Endothelial cell of umbilical vein (primary cell): ENCODE measurements at regions not wholly inside any gene's neighbourhood (a gene's known extent, or its start where the extent isn't known, plus 50 kb on each side); places are given as distances from the start of the nearest gene placed in this dataset.

ENCODE experiments used
- JUN ChIP-seq: IDR thresholded peaks from 2 replicates; pipeline ENCODE4 v1.6.1; 2011; ENCODE audit warnings: borderline replicate concordance, low read depth; ENCODE audit not compliant: insufficient read length, insufficient read depth
- POLR2A ChIP-seq: IDR thresholded peaks from 2 replicates; pipeline ENCODE4 v1.6.1; 2012; ENCODE audit warnings: low read depth, mild to moderate bottlenecking, control low read depth, low read length
- TF ChIP-seq, protein P1 (sequence below), 2 donors: IDR thresholded peaks; 1 replicate in 1 of 2; 2 replicates in 1 of 2; pipeline ENCODE4 v1.5.1; 2011; ENCODE audit warnings: low read length in 2 of 2, mild to moderate bottlenecking in 2 of 2, moderate library complexity in 2 of 2, control low read depth in 1 of 2, inconsistent platforms in 1 of 2, low read depth in 1 of 2; ENCODE audit not compliant: insufficient read depth in 1 of 2; ENCODE audit errors: extremely low read depth in 1 of 2

DNA sequence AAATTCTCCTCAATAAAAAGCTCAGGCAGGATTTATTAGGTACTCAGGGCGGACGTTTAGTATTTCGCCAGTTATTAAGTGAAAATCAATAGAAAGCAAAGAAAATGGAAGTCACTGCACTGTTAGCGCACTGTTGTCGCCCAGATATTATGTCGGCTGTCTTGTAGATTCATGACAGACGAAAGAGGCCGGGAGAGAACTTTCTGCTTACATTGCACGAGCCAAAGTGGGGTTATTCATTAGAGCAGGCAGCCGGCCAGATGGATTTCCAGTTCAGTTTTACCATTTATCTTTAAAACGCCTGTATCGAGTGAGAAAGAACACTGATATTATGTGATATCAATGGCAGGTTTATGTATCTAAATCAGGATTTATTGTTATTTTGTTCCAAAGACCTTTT is 866.0 kb upstream of the NR2F2 start:
- TF ChIP-seq JUN (no peak), POLR2A (no peak)
- TF ChIP-seq, protein P1, sequence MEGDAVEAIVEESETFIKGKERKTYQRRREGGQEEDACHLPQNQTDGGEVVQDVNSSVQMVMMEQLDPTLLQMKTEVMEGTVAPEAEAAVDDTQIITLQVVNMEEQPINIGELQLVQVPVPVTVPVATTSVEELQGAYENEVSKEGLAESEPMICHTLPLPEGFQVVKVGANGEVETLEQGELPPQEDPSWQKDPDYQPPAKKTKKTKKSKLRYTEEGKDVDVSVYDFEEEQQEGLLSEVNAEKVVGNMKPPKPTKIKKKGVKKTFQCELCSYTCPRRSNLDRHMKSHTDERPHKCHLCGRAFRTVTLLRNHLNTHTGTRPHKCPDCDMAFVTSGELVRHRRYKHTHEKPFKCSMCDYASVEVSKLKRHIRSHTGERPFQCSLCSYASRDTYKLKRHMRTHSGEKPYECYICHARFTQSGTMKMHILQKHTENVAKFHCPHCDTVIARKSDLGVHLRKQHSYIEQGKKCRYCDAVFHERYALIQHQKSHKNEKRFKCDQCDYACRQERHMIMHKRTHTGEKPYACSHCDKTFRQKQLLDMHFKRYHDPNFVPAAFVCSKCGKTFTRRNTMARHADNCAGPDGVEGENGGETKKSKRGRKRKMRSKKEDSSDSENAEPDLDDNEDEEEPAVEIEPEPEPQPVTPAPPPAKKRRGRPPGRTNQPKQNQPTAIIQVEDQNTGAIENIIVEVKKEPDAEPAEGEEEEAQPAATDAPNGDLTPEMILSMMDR (IDR thresholded peaks at IDR 0.05; ENCODE audit: extremely low read depth in 1 of 2, insufficient read depth in 1 of 2, low read depth in 1 of 2, low read length in 2 of 2) = no peak
